ENCODE measurements at regions not wholly inside any gene's neighbourhood (a gene's known extent, or its start where the extent isn't known, plus 50 kb on each side); places are given as distances from the start of the nearest gene placed in this dataset.
A peak's percentile ranks its signal among the peaks of the same experiment; 100 is the strongest.
"Not testable (repeated sequence)": the region's sequence is repeated elsewhere in the genome, so short reads cannot be mapped to it uniquely, and the experiment has no call there.

DNA sequence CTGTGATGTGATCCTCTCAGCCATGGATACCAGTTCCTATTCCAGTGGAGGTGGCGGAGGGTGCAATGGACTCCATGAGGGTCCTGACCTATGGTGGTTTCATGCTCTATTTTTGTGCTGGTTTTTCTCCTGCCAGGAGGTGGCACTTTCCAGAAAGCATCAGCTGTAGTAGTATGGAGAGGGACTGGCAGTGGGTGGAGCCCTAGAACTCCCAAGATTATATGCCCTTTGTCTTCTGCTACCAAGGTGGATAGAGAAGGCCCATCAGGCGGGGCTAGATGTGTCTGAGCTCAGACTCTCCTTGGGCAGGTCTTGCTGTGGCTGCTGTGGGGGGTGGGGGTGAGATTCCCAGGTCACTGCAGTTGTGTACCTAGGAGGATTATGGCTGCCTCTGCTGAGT is 104.5 kb upstream of the S1PR3 start:
- DNase-seq: not testable (repeated sequence)

DNA sequence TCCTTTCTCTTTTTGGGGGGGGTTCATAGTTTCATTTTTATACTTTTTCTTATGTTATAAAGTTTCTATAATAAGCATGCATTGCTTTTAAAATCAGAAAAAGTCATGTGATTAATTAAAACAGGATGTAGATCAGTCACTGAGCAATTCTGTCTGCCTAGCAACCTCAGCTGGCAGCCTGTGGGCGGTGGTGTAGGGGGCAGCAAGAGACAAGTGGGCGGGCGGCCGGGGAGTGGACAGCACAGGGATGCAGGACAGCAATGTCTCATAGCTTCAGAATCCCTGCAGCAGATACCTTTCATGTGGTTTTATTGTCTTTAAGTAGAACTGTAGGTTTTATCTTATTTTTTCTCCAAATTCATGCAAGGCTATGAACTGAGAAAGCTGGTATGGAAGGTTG is 101.9 kb upstream of the S1PR3 start:
- no peak for DNase-seq

- DNase-seq: no peak
Measured at GRCh38 chr9:88890546-88890945, 100.7 kb upstream of the S1PR3 start.

GRCh38 chr9:88891040-88891439 is 100.2 kb upstream of the S1PR3 start:
- DNase-seq: no peak

- no peak for DNase-seq
Measured at GRCh38 chr9:88892724-88893123, 98.5 kb upstream of the S1PR3 start.

DNA sequence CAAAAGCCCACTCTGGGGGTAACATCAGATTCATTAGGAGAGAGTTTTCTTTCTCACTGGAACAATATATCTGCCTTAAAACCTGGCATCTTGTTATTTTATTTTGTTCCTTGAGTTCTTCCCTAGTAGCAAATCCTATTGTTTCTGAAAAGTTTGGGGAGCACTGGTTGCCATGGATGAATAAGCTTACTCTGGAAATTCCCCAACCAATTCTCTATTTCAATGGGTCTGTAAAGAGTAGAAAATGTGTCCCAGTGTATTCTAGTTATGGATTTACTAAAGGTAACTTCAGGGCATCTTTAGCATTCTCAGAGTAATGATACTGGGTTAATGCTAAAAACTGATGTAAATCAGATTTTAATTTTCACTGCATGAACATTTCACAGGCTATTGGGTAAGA is 94.2 kb upstream of the S1PR3 start:
- no peak for DNase-seq

DNA sequence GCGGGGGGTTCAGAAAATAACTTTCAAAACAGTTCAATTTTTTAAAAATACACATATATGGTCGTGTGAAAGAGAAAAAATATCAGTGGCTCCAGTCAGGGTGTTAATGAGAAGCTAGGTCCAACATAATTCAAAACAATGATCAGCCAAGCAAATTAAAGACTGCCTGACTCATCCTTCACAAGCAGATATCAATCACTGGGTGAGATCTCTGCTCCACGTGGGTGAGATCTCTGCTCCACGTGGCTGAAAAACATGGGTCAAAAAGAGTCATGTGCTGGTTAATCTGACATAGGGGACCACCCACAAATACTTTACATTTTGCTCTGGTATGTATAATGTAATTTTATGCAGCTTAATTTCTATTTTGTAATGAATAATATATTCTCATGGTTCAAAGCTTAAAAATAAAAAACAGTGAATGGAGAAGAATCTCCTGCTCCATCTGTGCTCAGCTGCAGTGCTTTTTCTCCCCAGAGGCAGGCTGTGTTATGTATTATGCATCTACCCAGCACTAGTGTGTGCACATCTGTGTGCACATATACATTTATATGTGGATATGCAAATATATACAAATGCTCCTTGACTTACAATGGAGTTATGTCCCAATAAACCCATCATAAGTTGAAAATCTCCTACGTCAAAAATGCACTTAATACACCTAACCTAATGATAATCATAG is 93.1 kb upstream of the S1PR3 start:
- DNase-seq: no peak

GRCh38 chr9:88905506-88905905 is 85.8 kb upstream of the S1PR3 start:
- DNase-seq: no peak

DNA sequence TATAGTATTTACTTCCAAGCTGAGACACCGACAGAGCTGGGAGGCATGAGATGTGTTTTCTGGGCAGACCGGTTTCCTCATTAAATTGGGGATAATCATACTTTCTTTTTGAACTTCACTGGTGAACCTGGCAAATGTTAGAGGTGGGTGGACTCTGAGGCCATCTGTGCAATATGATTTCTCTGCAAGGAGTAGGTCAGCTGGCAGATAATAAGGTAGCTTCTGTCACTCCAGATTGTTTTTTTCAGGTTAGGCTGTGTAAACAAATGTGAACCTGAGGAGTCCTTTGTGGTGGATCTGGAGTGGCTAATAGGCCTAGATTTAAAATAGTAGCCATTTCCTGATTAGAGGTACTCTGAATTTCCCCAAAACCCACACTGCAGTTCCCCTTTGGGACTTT is 75.4 kb upstream of the S1PR3 start:
- no peak for DNase-seq

DNA sequence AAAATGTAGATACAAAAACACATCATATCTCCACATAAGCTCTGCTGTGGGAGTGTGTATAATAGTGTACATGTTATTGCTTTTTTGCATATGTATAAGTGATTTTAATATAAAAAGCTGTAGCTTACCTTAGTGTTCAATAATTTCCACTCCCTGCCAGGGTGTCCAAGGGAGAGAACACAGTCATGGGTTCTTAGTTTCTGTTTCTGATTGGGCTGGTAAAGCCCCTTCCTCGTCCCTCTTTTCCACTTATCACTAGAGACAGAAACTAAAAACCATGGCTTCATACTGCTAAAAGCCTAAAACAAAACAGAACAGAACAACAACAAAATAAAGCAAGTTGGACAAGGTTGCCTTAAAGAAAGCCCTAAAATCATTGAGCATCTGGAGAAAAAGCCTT is 74.4 kb upstream of the S1PR3 start:
- no peak for DNase-seq

DNA sequence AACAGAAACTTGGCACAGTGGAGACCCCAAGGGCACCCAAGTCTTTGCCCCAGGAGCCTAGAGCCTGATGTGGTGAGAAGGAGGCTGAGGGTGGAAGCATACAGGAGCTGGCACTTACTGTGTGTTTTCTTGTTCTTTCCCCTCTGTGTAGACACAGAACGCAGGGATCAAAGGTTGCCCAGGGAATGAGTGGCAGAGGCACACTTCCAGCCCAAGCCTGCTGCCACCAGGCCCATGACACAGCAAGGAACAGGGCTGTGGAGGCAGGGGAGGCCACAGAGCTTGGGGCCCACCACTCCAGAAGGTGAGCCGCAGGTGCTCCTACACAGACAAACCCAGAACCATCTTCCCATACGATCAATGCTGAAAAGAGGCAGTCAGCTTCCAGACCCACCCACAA is 73.9 kb upstream of the S1PR3 start:
- no peak for DNase-seq

GRCh38 chr9:88918537-88918936 is 72.7 kb upstream of the S1PR3 start:
- not testable (repeated sequence) for DNase-seq

DNA sequence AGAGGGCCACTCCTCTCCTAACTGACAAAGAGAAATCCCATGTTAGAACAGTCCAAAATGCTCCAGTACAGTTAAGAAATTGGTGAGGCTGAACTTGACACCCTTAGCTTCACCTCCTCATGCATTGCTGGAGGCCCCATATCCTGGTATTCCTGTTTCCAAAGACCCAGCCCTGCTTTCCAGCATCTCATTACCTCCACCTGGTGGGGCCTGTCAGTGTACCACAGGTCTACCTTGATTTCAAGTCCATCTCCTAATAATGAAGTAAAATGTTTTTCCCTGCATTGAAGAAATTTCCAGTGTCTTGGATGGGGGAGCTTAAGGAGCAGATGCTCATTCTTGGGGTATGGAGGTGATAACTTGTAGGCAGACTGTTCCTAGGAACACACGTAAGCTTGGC is 70.6 kb upstream of the S1PR3 start:
- DNase-seq: no peak

DNA sequence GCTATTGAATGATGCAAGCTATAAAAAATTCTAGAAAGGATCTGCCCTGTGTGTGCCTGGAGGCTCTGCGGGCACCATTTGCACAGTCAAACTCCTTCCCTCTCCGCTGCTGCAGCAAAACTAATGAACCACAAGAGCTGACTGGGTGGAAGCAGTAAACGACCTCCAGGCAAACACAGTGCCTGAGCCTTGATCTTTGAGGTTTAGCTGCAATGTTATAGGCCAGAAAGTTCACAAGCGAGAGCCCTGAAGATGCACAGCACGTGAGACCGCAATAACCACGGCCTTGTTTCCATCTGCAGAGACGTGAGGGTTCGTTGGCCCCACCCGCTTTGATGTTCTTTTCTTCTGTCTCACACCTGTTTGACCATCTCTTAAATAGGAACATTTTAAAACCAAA is 69.2 kb upstream of the S1PR3 start:
- DNase-seq: no peak

DNA sequence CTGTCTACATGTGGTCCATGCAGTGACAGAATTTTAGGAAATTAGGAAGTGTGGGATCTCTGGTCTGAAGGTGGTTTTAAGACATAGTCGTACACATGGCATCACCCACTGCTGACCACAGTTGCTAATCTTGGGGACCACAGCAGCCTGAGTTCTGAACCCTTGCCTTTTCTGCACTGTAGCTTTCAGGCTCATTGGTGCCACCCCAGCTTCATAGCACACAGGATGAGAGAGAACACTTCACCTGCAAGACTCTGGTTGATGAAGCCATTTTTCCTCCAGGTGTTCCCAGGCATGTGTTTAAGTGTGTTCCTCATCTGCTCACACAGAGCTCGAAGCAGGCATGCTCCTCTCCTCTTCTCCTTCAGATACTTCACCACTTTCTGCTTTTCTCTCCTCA is 68.2 kb upstream of the S1PR3 start:
- DNase-seq: no peak

DNA sequence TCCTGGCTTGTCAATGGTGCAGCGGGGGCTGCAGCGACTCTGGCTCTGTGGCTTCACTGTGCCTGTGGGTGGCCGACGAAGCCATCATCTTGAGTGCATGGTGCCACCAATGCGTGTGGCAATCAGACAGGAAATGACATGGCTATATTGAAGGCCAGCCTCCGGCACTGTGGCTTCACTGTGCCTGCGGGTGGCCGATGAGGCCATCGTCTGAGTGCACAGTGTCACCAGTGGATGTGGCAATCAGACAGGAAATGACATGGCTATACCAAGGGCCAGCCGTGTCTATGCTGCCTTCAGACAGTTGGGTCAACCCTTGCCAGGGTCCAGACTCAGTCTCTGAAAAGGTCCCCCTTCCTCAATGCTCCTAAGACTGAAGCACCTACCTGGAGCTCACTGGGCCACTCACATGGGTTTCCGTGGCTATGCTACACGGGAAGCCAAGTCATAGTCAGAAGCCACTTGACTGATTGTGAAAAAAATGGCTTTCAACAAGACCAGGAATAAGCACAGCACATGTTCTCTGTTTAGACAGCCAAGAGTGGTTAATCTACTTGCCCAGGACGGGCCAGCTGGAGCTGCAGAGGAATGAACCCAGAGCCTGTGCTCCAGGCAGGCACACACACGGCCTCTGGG is 67.5 kb upstream of the S1PR3 start:
- no peak for DNase-seq

DNA sequence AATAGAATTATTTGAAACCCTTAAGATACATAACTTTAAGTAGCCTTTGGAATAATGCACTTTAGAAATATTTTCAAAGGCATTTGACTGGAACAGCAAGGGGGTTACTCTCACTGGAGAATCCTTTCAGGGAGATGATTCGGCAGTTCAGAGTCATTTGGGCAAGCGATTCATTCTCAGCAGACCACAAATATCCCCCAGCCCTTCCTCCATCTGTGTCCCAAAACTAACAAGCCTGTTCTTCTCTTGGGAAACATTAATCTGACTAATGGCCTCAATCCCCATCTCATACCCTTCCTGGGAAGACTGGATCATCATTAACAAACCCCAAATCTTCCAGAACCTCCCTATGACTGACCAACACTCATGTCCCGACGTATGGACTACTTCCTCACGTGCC is 65.8 kb upstream of the S1PR3 start:
- no peak for DNase-seq

DNA sequence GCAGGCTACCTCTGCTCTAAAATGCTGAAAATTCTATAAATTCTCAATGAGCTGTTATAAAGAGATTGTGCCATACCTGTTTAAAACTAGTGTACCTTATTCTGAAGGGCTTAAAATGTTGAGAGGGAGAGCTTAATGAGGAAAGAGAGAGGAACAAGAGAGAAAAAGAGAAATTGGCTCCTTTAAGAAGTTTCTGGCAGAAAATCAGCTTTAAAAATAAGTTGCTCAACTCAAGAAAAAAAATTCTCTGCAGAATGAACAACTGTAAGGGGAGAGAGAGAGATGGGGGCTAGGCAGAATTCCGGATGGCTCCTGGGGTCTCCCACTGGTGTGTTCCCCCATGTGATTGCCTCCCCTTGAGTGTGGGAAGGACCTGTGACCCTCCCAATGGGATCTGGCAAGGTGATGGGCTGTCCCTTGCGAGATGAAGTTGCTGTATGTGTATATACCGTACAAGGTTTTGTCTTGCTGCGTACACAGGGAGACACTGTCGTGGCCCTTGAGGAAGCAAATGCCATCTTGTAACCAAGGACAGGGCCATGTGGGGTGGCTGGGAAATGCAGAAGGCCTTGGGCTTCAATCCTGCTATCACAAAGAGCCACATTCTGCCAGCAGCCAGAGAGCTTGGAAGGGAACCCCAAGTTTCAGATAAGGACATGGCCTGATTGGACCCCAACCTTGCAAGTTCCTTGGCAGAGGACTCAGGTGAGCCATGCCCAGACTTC is 64.3 kb upstream of the S1PR3 start:
- no peak for DNase-seq

DNA sequence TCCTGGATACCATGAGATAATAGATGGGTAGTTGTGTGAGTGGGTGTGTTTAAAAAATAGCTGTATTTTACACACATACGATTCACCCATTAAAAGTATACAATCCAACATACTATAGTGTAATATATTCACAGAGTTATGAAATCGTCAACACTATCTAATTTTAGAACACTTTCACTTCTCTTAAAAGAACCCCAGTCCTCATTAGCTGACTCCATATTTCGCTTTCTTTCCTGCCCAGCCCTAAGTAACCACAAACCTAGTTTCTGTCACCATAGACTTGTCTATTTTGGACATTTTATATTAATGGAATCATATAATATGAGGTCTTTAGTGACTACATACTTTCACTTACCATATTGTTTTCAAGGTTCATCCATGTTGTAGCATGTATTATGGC is 63.8 kb upstream of the S1PR3 start:
- no peak for DNase-seq

- no peak for DNase-seq
Measured at GRCh38 chr9:88930716-88931115, 60.6 kb upstream of the S1PR3 start.

DNA sequence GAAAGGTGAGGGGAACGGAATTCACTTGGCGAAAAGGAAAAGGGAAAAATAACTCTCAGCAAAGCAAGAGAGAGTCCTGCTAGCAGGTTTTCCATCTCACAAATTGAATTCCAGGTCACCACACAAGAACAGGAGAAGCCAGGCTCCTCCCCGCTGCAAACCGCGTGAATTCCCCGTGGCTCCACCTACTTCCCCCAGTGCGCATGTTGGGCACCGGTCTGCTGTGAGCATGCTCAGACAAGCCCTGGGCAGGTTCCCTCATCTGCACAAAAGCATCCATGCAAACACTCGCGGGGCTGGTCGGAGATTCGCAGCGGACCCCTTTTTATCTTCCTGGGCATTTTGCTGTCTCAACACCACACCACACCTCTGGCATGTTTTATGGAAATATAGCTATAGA is 58.5 kb upstream of the S1PR3 start:
- DNase-seq: peak; percentile 27

DNA sequence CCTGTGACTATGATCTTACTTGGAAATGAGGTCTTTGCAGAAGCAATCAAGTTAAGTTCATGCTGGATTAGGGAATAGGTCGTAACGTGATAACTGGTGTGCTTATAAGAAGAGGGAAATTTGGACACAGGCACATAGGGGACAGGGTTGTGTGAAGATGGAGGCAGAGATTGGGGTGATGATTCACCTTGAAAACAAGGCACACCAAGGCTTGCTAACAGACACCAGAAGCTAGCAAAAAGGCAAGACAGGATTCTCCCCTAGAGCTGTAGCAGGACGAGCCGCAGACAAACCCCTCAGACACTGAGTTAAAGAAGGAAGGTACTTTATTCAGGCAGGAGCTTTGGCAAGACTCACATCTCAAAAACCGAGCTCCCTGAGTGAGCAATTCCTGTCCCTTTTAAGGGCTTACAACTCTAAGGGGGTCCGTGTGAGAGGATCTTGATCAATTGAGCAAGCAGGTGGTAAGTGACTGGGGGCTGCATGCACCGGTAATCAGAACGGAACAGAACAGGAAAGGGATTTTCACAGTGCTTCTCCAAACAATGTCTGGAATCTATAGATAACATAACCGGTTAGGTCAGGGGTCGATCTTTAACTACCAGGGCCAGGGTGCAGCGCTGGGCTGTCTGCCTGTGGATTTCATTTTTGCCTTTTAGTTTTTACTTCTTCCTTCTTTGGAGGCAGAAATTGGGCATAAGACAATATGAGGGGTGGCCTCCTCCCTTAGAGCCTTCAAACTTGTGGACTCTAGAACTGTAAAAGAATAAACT is 57.5 kb upstream of the S1PR3 start:
- no peak for DNase-seq

GRCh38 chr9:88934876-88935535 is 56.3 kb upstream of the S1PR3 start:
- DNase-seq: no peak

All from COR-L47 (cell line).